ENCODE measurements at regions not wholly inside any gene's neighbourhood (a gene's known extent, or its start where the extent isn't known, plus 50 kb on each side); places are given as distances from the start of the nearest gene placed in this dataset.
"Not testable (repeated sequence)": the region's sequence is repeated elsewhere in the genome, so short reads cannot be mapped to it uniquely, and the experiment has no call there.

GRCh38 chr15:95041297-95041696, 809.9 kb downstream of the MCTP2 start:
- no peak for TF ChIP-seq POLR2A (IDR thresholded peaks at IDR 0.05; ENCODE audit: low read depth, low read length)
- FAIRE-seq (no peak), DNase-seq (ENCODE audit: insufficient read length, low spot score) (no peak)

GRCh38 chr15:95043236-95043932, 812.0 kb downstream of the MCTP2 start:
- FAIRE-seq; DNase-seq (ENCODE audit: insufficient read length, low spot score): not testable (repeated sequence)

GRCh38 chr15:95043933-95044313, 812.6 kb downstream of the MCTP2 start:
- DNase-seq (ENCODE audit: insufficient read length, low spot score) (no peak), FAIRE-seq (no peak)
- no peak for TF ChIP-seq POLR2A (IDR thresholded peaks at IDR 0.05; ENCODE audit: low read depth, low read length)

- FAIRE-seq (no peak), DNase-seq (ENCODE audit: insufficient read length, low spot score) (no peak)
- TF ChIP-seq POLR2A (IDR thresholded peaks at IDR 0.05; ENCODE audit: low read depth, low read length) = no peak
Measured at GRCh38 chr15:95044745-95045417, 813.5 kb downstream of the MCTP2 start.

GRCh38 chr15:95051861-95052260, 820.5 kb downstream of the MCTP2 start:
- DNase-seq (ENCODE audit: insufficient read length, low spot score) = no peak
- no peak for TF ChIP-seq POLR2A (IDR thresholded peaks at IDR 0.05; ENCODE audit: low read depth, low read length)
- no peak for FAIRE-seq

GRCh38 chr15:95059346-95059905, 828.1 kb downstream of the MCTP2 start:
- DNase-seq (ENCODE audit: insufficient read length, low spot score) = no peak
- FAIRE-seq = no peak
- TF ChIP-seq POLR2A (IDR thresholded peaks at IDR 0.05; ENCODE audit: low read depth, low read length) = no peak

GRCh38 chr15:95068701-95069521, 837.5 kb downstream of the MCTP2 start:
- FAIRE-seq (no peak), DNase-seq (ENCODE audit: insufficient read length, low spot score) (no peak)
- no peak for TF ChIP-seq POLR2A (IDR thresholded peaks at IDR 0.05; ENCODE audit: low read depth, low read length)

GRCh38 chr15:95075792-95076677, 844.7 kb downstream of the MCTP2 start:
- TF ChIP-seq POLR2A (IDR thresholded peaks at IDR 0.05; ENCODE audit: low read depth, low read length) = no peak

GRCh38 chr15:95076678-95076990, 845.3 kb downstream of the MCTP2 start:
- no peak for FAIRE-seq
- TF ChIP-seq POLR2A (IDR thresholded peaks at IDR 0.05; ENCODE audit: low read depth, low read length) = no peak
- no peak for DNase-seq (ENCODE audit: insufficient read length, low spot score)

More at GRCh38 chr15:95075792-95076677, 844.7 kb downstream of the MCTP2 start:
- FAIRE-seq (no peak), DNase-seq (ENCODE audit: insufficient read length, low spot score) (no peak)

- FAIRE-seq (no peak), DNase-seq (ENCODE audit: insufficient read length, low spot score) (no peak)
- no peak for TF ChIP-seq POLR2A (IDR thresholded peaks at IDR 0.05; ENCODE audit: low read depth, low read length)
Measured at GRCh38 chr15:95078003-95078402, 846.6 kb downstream of the MCTP2 start.

GRCh38 chr15:95080228-95080627, 848.9 kb downstream of the MCTP2 start:
- not testable (repeated sequence) for FAIRE-seq; DNase-seq (ENCODE audit: insufficient read length, low spot score)

- TF ChIP-seq POLR2A (IDR thresholded peaks at IDR 0.05; ENCODE audit: low read depth, low read length) = no peak
- DNase-seq (ENCODE audit: insufficient read length, low spot score) (no peak), FAIRE-seq (no peak)
Measured at GRCh38 chr15:95085056-95085455, 853.7 kb downstream of the MCTP2 start.

- no peak for TF ChIP-seq POLR2A (IDR thresholded peaks at IDR 0.05; ENCODE audit: low read depth, low read length)
- DNase-seq (ENCODE audit: insufficient read length, low spot score) (no peak), FAIRE-seq (no peak)
Measured at GRCh38 chr15:95086531-95087252, 855.3 kb downstream of the MCTP2 start.
